ENCODE measurements at regions not wholly inside any gene's neighbourhood (a gene's known extent, or its start where the extent isn't known, plus 50 kb on each side); places are given as distances from the start of the nearest gene placed in this dataset.

- Mint-ChIP-seq H3K27me3 (ENCODE audit: unreplicated experiment) (no peaks in the 10 kb centered on the region), H3K27ac (ENCODE audit: unreplicated experiment) (no peak overlapping the region), H3K4me1 (ENCODE audit: low read depth, unreplicated experiment) (peaks cover 5% of the 10 kb centered on the region), H3K4me3 (ENCODE audit: unreplicated experiment) (no peak overlapping the region), H3K9me3 (ENCODE audit: unreplicated experiment) (no peaks in the 10 kb centered on the region), H3K36me3 (ENCODE audit: unreplicated experiment) (no peaks in the 10 kb centered on the region)
- TF ChIP-seq CTCF (IDR thresholded peaks at IDR 0.05; ENCODE audit: partially characterized antibody, unreplicated experiment) = no peak
- DNase-seq = no peak
These were observed 379.5 kb upstream of the POU3F2 start for GRCh38 chr6:98454809-98455322.

DNA sequence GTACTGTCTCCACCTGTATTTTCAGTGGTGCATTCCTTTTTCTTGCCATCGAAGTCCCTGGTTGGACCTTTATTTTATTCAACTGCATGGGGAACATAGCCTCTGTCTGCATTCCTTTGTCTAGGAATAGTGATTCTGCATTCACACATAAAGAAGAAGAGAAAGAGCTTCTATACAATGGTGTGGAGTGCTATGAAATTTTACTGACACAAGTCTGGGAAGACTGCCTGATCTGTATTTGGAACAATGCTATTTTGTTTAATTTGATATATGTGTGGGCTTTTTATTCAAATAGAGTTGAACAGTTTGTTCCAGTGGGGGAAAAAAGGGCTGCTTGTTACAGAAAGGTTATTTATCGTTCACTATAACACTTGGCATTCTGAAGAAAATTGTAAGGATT lies 375.7 kb upstream of the POU3F2 start:
- no peak for TF ChIP-seq CTCF (IDR thresholded peaks at IDR 0.05; ENCODE audit: partially characterized antibody, unreplicated experiment)
- no peak overlapping the region for H3K4me3 Mint-ChIP-seq (ENCODE audit: unreplicated experiment)
- H3K27ac Mint-ChIP-seq (ENCODE audit: unreplicated experiment) = no peak overlapping the region
- H3K4me1 Mint-ChIP-seq (ENCODE audit: low read depth, unreplicated experiment) = peaks cover 2% of the 10 kb centered on the region
- no peaks in the 10 kb centered on the region for H3K36me3 Mint-ChIP-seq (ENCODE audit: unreplicated experiment)
- no peaks in the 10 kb centered on the region for H3K9me3 Mint-ChIP-seq (ENCODE audit: unreplicated experiment)
- DNase-seq = no peak
- no peaks in the 10 kb centered on the region for H3K27me3 Mint-ChIP-seq (ENCODE audit: unreplicated experiment)

DNA sequence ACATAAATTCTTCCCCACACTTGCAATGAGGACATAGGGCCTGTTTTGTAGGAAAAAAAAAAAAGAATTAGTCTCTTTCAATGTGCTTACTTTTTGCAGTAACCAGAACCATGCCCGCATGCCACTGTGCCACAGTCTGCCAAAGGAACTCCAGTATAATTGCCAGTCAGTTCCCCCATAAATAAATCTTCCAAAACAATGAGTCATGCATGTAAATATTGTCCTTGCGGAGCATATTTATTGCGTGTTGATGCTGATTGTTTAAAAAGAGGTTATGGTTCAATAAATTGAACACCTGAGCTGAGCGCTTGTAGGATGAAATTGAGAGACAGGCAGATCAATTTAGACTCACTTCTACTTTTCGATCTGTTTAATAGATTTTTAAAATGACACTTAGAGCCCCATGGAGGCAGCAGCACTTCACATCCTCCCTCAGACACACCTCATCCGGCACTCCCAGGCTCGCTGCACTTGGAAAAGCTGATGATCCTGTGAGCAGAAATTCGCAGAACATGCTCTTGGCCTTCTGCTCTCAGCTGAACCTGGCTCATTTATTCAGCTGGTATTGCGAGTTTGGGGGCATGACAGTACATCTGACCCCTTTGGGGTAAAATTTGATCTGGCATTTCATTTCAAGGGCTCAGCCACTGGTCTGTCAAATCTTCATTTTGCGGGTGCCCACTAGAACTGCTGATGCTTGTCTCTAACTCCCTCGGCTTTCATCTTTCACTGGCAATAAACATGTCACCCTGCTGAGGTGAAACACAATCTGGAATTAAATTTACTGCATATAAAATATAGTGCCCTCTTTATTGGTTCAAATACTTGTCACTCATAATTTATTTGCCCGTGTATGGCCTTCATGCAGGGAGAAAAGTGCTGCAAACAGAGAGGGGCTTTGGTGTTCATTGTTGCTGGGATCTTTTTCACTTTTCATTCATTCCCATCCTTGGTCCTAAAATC lies 371.1 kb upstream of the POU3F2 start:
- Mint-ChIP-seq H3K4me1 (ENCODE audit: low read depth, unreplicated experiment) (no peaks in the 10 kb centered on the region), H3K4me3 (ENCODE audit: unreplicated experiment) (no peak overlapping the region), H3K36me3 (ENCODE audit: unreplicated experiment) (no peaks in the 10 kb centered on the region), H3K27me3 (ENCODE audit: unreplicated experiment) (no peaks in the 10 kb centered on the region), H3K9me3 (ENCODE audit: unreplicated experiment) (no peaks in the 10 kb centered on the region), H3K27ac (ENCODE audit: unreplicated experiment) (no peak overlapping the region)
- no peak for TF ChIP-seq CTCF (IDR thresholded peaks at IDR 0.05; ENCODE audit: partially characterized antibody, unreplicated experiment)
- DNase-seq = no peak

DNA sequence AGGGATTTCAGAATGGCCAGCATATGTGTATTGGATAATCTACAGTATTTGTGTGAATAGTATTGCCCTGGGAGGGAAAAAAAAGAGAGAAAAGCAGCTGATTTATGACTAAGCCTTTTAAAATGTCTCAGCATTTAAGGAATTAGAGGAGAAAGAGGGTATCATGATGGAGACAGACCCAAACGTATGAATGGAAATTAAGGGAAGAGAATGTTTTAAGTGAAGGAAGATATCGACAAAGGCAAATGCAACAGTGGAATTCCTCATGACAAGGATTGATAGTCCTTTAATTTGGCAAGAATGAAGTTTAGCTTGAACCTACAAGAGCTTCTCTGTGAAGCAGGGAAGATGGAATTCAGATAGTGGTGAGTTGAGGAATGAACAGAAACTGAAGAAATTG lies 367.3 kb upstream of the POU3F2 start:
- Mint-ChIP-seq H3K9me3 (ENCODE audit: unreplicated experiment) (peaks cover 6% of the 10 kb centered on the region), H3K36me3 (ENCODE audit: unreplicated experiment) (peaks cover 18% of the 10 kb centered on the region), H3K4me3 (ENCODE audit: unreplicated experiment) (no peak overlapping the region), H3K4me1 (ENCODE audit: low read depth, unreplicated experiment) (no peaks in the 10 kb centered on the region), H3K27ac (ENCODE audit: unreplicated experiment) (no peak overlapping the region), H3K27me3 (ENCODE audit: unreplicated experiment) (peaks cover 2% of the 10 kb centered on the region)
- no peak for TF ChIP-seq CTCF (IDR thresholded peaks at IDR 0.05; ENCODE audit: partially characterized antibody, unreplicated experiment)
- DNase-seq = no peak

DNA sequence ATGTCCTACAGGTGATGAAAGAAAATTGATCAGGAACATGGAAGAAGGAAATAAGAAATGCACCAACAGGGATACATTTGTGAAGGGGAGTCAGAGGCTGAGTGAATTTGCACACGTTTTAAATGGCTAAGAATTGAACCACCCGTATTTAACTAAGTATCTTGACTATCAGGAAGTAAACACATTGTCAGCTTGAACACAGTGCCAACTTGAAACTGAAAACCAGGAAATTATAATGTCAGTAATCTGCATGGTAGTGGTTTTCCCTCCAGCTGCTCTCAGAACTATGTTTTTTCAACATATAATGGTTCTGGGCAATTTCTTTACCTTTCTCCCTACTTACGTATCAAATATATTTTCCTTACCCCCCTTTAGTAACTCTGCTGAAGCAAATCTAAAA lies 366.5 kb upstream of the POU3F2 start:
- TF ChIP-seq CTCF (IDR thresholded peaks at IDR 0.05; ENCODE audit: partially characterized antibody, unreplicated experiment) = no peak
- Mint-ChIP-seq H3K4me3 (ENCODE audit: unreplicated experiment) (no peak overlapping the region), H3K4me1 (ENCODE audit: low read depth, unreplicated experiment) (no peaks in the 10 kb centered on the region)

More for the DNA sequence above, 366.5 kb upstream of the POU3F2 start:
- Mint-ChIP-seq H3K9me3 (ENCODE audit: unreplicated experiment) (peaks cover 8% of the 10 kb centered on the region), H3K27me3 (ENCODE audit: unreplicated experiment) (peaks cover 2% of the 10 kb centered on the region), H3K36me3 (ENCODE audit: unreplicated experiment) (peaks cover 18% of the 10 kb centered on the region), H3K27ac (ENCODE audit: unreplicated experiment) (no peak overlapping the region)
- no peak for DNase-seq

All from glutamatergic neuron (in vitro differentiated cells).